ENCODE measurements at regions not wholly inside any gene's neighbourhood (a gene's known extent, or its start where the extent isn't known, plus 50 kb on each side); places are given as distances from the start of the nearest gene placed in this dataset.

- no peaks in the 10 kb centered on the region for H3K36me3 ChIP-seq
- H3K27ac ChIP-seq = no peak overlapping the region
- no peak for DNase-seq (ENCODE audit: low read depth in 1 of 2, low spot score in 1 of 2)
- H3K9me3 ChIP-seq (ENCODE audit: low read depth) = no peaks in the 10 kb centered on the region
- no peaks in the 10 kb centered on the region for H3K27me3 ChIP-seq
- no peaks in the 10 kb centered on the region for H3K4me1 ChIP-seq (ENCODE audit: low read depth)
- no peak overlapping the region for H3K4me3 ChIP-seq
- TF ChIP-seq, protein P1, sequence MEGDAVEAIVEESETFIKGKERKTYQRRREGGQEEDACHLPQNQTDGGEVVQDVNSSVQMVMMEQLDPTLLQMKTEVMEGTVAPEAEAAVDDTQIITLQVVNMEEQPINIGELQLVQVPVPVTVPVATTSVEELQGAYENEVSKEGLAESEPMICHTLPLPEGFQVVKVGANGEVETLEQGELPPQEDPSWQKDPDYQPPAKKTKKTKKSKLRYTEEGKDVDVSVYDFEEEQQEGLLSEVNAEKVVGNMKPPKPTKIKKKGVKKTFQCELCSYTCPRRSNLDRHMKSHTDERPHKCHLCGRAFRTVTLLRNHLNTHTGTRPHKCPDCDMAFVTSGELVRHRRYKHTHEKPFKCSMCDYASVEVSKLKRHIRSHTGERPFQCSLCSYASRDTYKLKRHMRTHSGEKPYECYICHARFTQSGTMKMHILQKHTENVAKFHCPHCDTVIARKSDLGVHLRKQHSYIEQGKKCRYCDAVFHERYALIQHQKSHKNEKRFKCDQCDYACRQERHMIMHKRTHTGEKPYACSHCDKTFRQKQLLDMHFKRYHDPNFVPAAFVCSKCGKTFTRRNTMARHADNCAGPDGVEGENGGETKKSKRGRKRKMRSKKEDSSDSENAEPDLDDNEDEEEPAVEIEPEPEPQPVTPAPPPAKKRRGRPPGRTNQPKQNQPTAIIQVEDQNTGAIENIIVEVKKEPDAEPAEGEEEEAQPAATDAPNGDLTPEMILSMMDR (IDR thresholded peaks at IDR 0.05; ENCODE audit: low read depth, low read length) = no peak
These were observed 282.0 kb downstream of the DMRT2 start for GRCh38 chr9:1332156-1332555.

DNA sequence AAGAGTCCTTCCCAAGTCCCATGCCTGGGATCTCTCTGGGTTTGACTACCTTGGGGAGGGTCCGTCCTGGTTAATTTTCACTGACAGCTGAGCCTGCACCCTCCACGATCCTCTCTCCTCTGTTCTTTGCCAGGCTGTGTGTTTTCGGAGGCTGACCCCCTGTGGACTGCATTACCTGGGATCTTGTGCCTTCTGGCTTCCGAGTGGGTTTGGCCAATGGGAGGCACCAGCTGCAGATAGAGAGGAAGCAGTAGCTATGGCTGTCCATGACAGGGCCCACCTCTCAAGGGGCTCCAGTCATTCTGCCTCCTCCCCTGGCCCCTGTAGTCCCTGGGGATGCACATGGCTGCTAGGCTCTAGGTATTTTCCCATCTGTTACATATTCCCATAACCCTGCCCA is 285.0 kb downstream of the DMRT2 start:
- DNase-seq (ENCODE audit: low read depth in 1 of 2, low spot score in 1 of 2) = no peak
- Histone ChIP-seq H3K4me3 (no peak overlapping the region), H3K36me3 (no peaks in the 10 kb centered on the region), H3K27me3 (no peaks in the 10 kb centered on the region), H3K4me1 (ENCODE audit: low read depth) (no peaks in the 10 kb centered on the region), H3K27ac (no peak overlapping the region), H3K9me3 (ENCODE audit: low read depth) (no peaks in the 10 kb centered on the region)
- TF ChIP-seq, protein P1 (IDR thresholded peaks at IDR 0.05; ENCODE audit: low read depth, low read length) = no peak

DNA sequence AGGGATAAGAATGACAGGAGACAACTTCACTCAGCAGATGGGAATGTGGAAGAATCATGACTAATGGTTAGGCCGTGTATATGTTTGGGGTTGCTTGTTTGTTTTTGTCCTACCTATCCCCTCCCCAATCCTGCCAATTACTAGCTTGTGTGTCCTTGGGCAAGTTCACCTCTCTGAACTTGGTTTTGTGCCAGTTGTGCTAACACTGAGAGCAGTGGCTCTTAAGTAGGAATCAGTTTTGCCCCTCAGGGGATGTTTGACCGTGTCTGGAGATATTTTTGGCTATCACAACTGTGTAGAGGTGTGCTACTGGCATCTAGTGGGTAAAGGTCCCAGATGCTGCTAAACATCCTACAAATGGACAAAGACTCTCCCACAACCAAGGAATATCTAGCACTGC is 287.0 kb downstream of the DMRT2 start:
- no peaks in the 10 kb centered on the region for H3K4me1 ChIP-seq (ENCODE audit: low read depth)
- peak in 1 of 2 donors; percentile 3 for DNase-seq (ENCODE audit: low read depth in 1 of 2, low spot score in 1 of 2)
- no peaks in the 10 kb centered on the region for H3K36me3 ChIP-seq
- H3K27me3 ChIP-seq = no peaks in the 10 kb centered on the region
- H3K27ac ChIP-seq = no peak overlapping the region
- H3K4me3 ChIP-seq = no peak overlapping the region
- TF ChIP-seq, protein P1 (IDR thresholded peaks at IDR 0.05; ENCODE audit: low read depth, low read length) = no peak
- no peaks in the 10 kb centered on the region for H3K9me3 ChIP-seq (ENCODE audit: low read depth)

DNA sequence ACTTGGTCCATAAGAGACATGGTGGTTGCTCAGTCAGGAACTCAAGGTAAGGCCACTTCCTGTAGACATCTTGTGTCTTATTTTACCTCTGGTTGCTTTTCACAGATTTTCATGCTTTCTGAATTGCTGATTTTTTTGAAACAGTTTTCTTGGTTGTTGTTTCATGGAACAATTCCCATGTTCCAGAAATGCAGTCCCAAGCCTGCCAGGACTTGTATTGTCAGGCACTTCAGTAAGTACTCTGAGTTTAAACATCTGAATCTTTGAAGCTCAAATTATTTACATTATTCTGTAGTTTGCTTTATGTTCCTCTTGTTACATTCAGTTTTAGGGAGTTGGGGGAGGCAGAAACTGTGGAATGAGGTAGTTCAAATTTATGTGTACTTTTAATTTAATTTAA is 290.2 kb downstream of the DMRT2 start:
- no peak for DNase-seq (ENCODE audit: low read depth in 1 of 2, low spot score in 1 of 2)
- H3K27ac ChIP-seq = no peak overlapping the region
- H3K9me3 ChIP-seq (ENCODE audit: low read depth) = no peaks in the 10 kb centered on the region
- no peak overlapping the region for H3K4me3 ChIP-seq
- no peaks in the 10 kb centered on the region for H3K36me3 ChIP-seq
- H3K27me3 ChIP-seq = no peaks in the 10 kb centered on the region
- no peaks in the 10 kb centered on the region for H3K4me1 ChIP-seq (ENCODE audit: low read depth)
- TF ChIP-seq, protein P1 (IDR thresholded peaks at IDR 0.05; ENCODE audit: low read depth, low read length) = no peak

- Histone ChIP-seq H3K27ac (no peak overlapping the region), H3K4me1 (ENCODE audit: low read depth) (no peaks in the 10 kb centered on the region), H3K27me3 (no peaks in the 10 kb centered on the region), H3K4me3 (no peak overlapping the region), H3K9me3 (ENCODE audit: low read depth) (no peaks in the 10 kb centered on the region), H3K36me3 (no peaks in the 10 kb centered on the region)
- TF ChIP-seq, protein P1 (IDR thresholded peaks at IDR 0.05; ENCODE audit: low read depth, low read length) = no peak
- no peak for DNase-seq (ENCODE audit: low read depth in 1 of 2, low spot score in 1 of 2)
These were observed 303.1 kb downstream of the DMRT2 start for GRCh38 chr9:1353291-1353690.

DNA sequence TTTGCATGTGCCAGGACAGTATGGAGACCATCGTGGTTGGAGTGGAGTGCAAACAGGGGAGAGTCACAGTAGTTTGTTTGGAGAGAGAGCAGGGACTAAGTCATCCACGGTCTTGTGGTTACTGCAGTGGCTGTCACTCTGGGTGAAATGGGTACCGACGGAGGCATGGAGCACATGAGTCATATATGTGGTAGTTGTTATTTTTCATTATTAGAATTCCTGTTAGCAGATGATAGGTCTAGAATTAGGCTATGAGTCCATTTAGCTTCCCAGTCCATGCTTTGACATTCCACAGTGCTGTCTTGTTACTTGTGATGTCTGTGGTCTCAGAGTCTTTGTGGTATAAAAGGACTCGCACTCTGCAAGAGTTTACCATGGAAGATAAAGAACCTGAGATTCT is 303.9 kb downstream of the DMRT2 start:
- H3K9me3 ChIP-seq (ENCODE audit: low read depth) = no peaks in the 10 kb centered on the region
- DNase-seq (ENCODE audit: low read depth in 1 of 2, low spot score in 1 of 2) = no peak
- TF ChIP-seq, protein P1 (IDR thresholded peaks at IDR 0.05; ENCODE audit: low read depth, low read length) = no peak
- H3K4me1 ChIP-seq (ENCODE audit: low read depth) = no peaks in the 10 kb centered on the region
- no peak overlapping the region for H3K27ac ChIP-seq
- H3K36me3 ChIP-seq = no peaks in the 10 kb centered on the region
- no peak overlapping the region for H3K4me3 ChIP-seq
- H3K27me3 ChIP-seq = no peaks in the 10 kb centered on the region
